GM12878 (cell line): ENCODE measurements at regions not wholly inside any gene's neighbourhood (a gene's known extent, or its start where the extent isn't known, plus 50 kb on each side); places are given as distances from the start of the nearest gene placed in this dataset.

Source experiments
- ATAC-seq: fragments of 200-7000 bp; cut with Tn5 transposase; 3 replicates; pipeline ENCODE4 v1.9.1; 2020; ENCODE audit warnings: mild to moderate bottlenecking, moderate library complexity
- BruUV-seq: library from RNA; stranded (reverse); fragments of 400-500 nt; replicated peaks from 2 replicates; lab custom pipeline; 2021; lab: Mats Ljungman, UMichigan
- CTCF ChIA-PET: fragments of 300-600 bp; sonication (Branson Sonifier 250); formaldehyde crosslinking; extraction: SDS; loops from one replicate; lab custom pipeline; 2021; ENCODE audit warnings: inconsistent platforms; lab: Yijun Ruan, JAX
- POLR2A ChIA-PET: fragments of 350-600 bp; formaldehyde crosslinking; extraction: SDS; loops from one replicate; lab custom pipeline; 2021; ENCODE audit warnings: inconsistent platforms; lab: Charles Lee
- RAD21 ChIA-PET: fragments of 300-600 bp; sonication (Branson Sonifier 250); formaldehyde crosslinking; loops from one replicate; lab custom pipeline; 2023; ENCODE audit warnings: antibody characterized with exemption; ENCODE audit not compliant: unreplicated experiment; lab: Charles Lee
- SMC1A ChIA-PET: fragments of 300-600 bp; sonication (Branson Sonifier 250); formaldehyde crosslinking; loops from one replicate; lab custom pipeline; 2023; ENCODE audit not compliant: unreplicated experiment, uncharacterized antibody; lab: Charles Lee
- DNase-seq: peaks from one replicate; pipeline ENCODE4 v3.0.0-alpha.2; 2011; ENCODE audit warnings: low read depth, low spot score
- FAIRE-seq: peaks from 3 replicates; lab custom pipeline; 2011; peaks lifted over from hg19 to GRCh38; lab: Jason Lieb, UNC
- H2AFZ ChIP-seq: 2 replicates; pipeline ENCODE4 v1.6.0; 2011; ENCODE audit warnings: low read depth, low read length, control low read depth; ENCODE audit not compliant: control insufficient read depth
- H3K27ac ChIP-seq: 2 replicates; pipeline ENCODE4 v1.5.1; 2011; ENCODE audit warnings: control low read depth; ENCODE audit not compliant: control insufficient read depth, insufficient read depth
- H3K27me3 ChIP-seq, 2 experiments: replicated peaks in 1 of 2; 2 replicates each; pipeline versions ENCODE4 v1.6.0 to v1.6.1; 2011; ENCODE audit warnings: low read length in 1 of 2; ENCODE audit not compliant: control insufficient read depth in 2 of 2, insufficient read depth in 2 of 2
- H3K36me3 ChIP-seq, 2 experiments: 2 replicates each; pipeline ENCODE4 v1.5.1; 2011; ENCODE audit warnings: low read length in 1 of 2; ENCODE audit not compliant: control insufficient read depth in 2 of 2, insufficient read depth in 2 of 2
- H3K4me1 ChIP-seq: 2 replicates; pipeline ENCODE4 v1.6.1; 2011; ENCODE audit warnings: mild to moderate bottlenecking, low read length, moderate library complexity, mixed read lengths; ENCODE audit not compliant: control insufficient read depth, insufficient read depth
- H3K4me2 ChIP-seq: 2 replicates; pipeline ENCODE4 v1.6.0; 2011; ENCODE audit warnings: control low read depth; ENCODE audit not compliant: control insufficient read depth, insufficient read depth
- H3K4me3 ChIP-seq: fragments of 200-600 bp; sonication (generic); 2 replicates; pipeline ENCODE4 v1.5.1; 2016
- H3K79me2 ChIP-seq: 2 replicates; pipeline ENCODE4 v1.6.0; 2011; ENCODE audit warnings: low read length; ENCODE audit not compliant: control insufficient read depth, insufficient read depth
- H3K9ac ChIP-seq: 2 replicates; pipeline ENCODE4 v1.8.0; 2011; ENCODE audit warnings: low read length, control low read depth, mixed read lengths; ENCODE audit not compliant: control insufficient read depth, insufficient read depth
- H3K9me3 ChIP-seq: replicated peaks from 3 replicates; pipeline ENCODE4 v1.5.1; 2011; ENCODE audit warnings: mild to moderate bottlenecking, low read length; ENCODE audit not compliant: control insufficient read depth, insufficient read depth
- H4K20me1 ChIP-seq: 2 replicates; pipeline ENCODE4 v1.6.0; 2011; ENCODE audit not compliant: control insufficient read depth, insufficient read depth
- ATF7 ChIP-seq: fragments of 450-650 bp; IDR thresholded peaks from 2 replicates; pipeline ENCODE4 v1.6.1; 2016; ENCODE audit warnings: low read depth, mild to moderate bottlenecking
- CBX5 ChIP-seq: sonication (generic); IDR thresholded peaks from 2 replicates; pipeline ENCODE4 v1.6.1; 2016; ENCODE audit warnings: low read depth, moderate library complexity, mild to moderate bottlenecking, inconsistent platforms
- CHD1 ChIP-seq: IDR thresholded peaks from 2 replicates; pipeline ENCODE4 v1.6.1; 2012; ENCODE audit warnings: low read depth, low read length, improper control_type of control experiment
- EGR1 ChIP-seq, 2 experiments: IDR thresholded peaks; 1 replicate in 1 of 2; 2 replicates in 1 of 2; pipeline ENCODE4 v1.6.1; 2011 to 2012; ENCODE audit warnings: low read depth in 2 of 2, low read length in 2 of 2, borderline replicate concordance in 1 of 2, mild to moderate bottlenecking in 1 of 2, moderate library complexity in 1 of 2
- ETV6 ChIP-seq, 2 experiments: fragments of 450-650 bp in 1 of 2; IDR thresholded peaks in 1 of 2; conservative IDR thresholded peaks in 1 of 2; 2 replicates each; pipeline ENCODE4 v1.6.1; 2014; ENCODE audit warnings: antibody characterized with exemption in 1 of 2, borderline replicate concordance in 1 of 2, low read depth in 1 of 2, mild to moderate bottlenecking in 1 of 2, moderate library complexity in 1 of 2
- HDAC6 ChIP-seq: fragments of 200-600 bp; sonication (generic); IDR thresholded peaks from one replicate; pipeline ENCODE4 v1.8.0; 2017; ENCODE audit warnings: antibody characterized with exemption; ENCODE audit not compliant: unreplicated experiment
- IKZF1 ChIP-seq: fragments of 450-650 bp; conservative IDR thresholded peaks from 2 replicates; pipeline ENCODE4 v1.6.1; 2017; ENCODE audit warnings: antibody characterized with exemption, mild to moderate bottlenecking
- MTA2 ChIP-seq: fragments of 450-650 bp; IDR thresholded peaks from 2 replicates; pipeline ENCODE4 v1.6.1; 2016; ENCODE audit warnings: low read depth, mild to moderate bottlenecking, moderate library complexity
- STAT3 ChIP-seq: IDR thresholded peaks from 2 replicates; pipeline ENCODE4 v1.6.1; 2011; ENCODE audit warnings: low read depth, low read length, improper control_type of control experiment
- WGBS: methylation state at CpG from one replicate; pipeline ENCODE4 v1.1.6; 2016; ENCODE audit warnings: low lambda C conversion rate; ENCODE audit not compliant: insufficient replicate concordance, insufficient coverage; ENCODE audit errors: missing lambda C conversion rate; 5-methylcytosine and 5-hydroxymethylcytosine counted together
- in situ Hi-C: fragments of 300-500 bp; cut with MboI; formaldehyde crosslinking; loops from 9 replicates; pipeline ENCODE4 v1.14.3; 2018; ENCODE audit warnings: mixed read lengths
- intact Hi-C: fragments of 100-400 bp; cut with micrococcal nuclease; formaldehyde crosslinking; loops from one replicate; pipeline ENCODE4 v1.14.2; 2022; ENCODE audit not compliant: unreplicated experiment
- TF ChIP-seq, protein P1 (sequence below): fragments of 450-650 bp; IDR thresholded peaks from 2 replicates; pipeline ENCODE4 v1.6.1; 2016; ENCODE audit warnings: mild to moderate bottlenecking

DNA sequence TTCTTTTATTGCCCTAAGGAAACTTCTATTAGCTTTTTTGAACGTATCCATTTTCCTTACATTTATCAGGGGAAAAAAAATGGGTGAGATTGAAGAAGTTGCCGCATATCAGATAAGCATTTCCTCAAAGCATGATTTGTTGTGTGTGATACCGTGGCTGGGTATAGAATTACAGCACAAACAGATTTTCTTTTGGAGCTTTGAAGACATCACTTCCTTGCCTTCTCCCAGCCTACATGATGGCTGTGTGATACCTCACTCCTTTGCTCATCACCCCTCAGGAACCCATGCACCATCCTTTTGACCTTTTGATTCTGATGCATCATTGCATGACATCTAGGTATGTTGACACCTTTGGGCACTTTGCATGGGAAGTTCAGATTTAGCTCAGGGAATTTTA lies 1155.3 kb downstream of the BRD1 start:
- FAIRE-seq (no peak), DNase-seq (no peak), ATAC-seq (no peak)
- H3K79me2 ChIP-seq, result no peaks in the 10 kb centered on the region
- H2AFZ ChIP-seq, result no peak overlapping the region
- H3K9me3 ChIP-seq, result no peaks in the 10 kb centered on the region; the same call in 2 of the 3 replicates
- WGBS, result 42% methylated on average over 3 of the region's 3 CpGs
- H3K27ac ChIP-seq, result no peak overlapping the region
- H3K36me3 ChIP-seq, result no peaks in the 10 kb centered on the region
- no peaks in the 10 kb centered on the region for H3K27me3 ChIP-seq
- BruUV-seq, result no TSS peak
- in situ Hi-C loops, result no loop called here
- H3K4me3 ChIP-seq, result no peak overlapping the region
- CTCF ChIA-PET, result no interaction called here
- H3K4me2 ChIP-seq, result no peak overlapping the region
- H3K9ac ChIP-seq, result no peak overlapping the region
- SMC1A ChIA-PET, result no interaction called here
- intact Hi-C loops, result no loop called here
- TF ChIP-seq IKZF1 (no peak), EGR1 (IDR thresholded peaks at IDR 0.05; ENCODE audit: borderline replicate concordance in 1 of 2, low read depth in 2 of 2, low read length in 2 of 2) (no peak), ETV6 (conservative IDR thresholded peaks at IDR 0.05 in 1 of 2, IDR thresholded peaks at IDR 0.05 in 1 of 2; ENCODE audit: borderline replicate concordance in 1 of 2, low read depth in 1 of 2) (no peak), STAT3 (no peak), HDAC6 (no peak), CHD1 (no peak), ATF7 (no peak), CBX5 (no peak), MTA2 (no peak)
- TF ChIP-seq, protein P1, sequence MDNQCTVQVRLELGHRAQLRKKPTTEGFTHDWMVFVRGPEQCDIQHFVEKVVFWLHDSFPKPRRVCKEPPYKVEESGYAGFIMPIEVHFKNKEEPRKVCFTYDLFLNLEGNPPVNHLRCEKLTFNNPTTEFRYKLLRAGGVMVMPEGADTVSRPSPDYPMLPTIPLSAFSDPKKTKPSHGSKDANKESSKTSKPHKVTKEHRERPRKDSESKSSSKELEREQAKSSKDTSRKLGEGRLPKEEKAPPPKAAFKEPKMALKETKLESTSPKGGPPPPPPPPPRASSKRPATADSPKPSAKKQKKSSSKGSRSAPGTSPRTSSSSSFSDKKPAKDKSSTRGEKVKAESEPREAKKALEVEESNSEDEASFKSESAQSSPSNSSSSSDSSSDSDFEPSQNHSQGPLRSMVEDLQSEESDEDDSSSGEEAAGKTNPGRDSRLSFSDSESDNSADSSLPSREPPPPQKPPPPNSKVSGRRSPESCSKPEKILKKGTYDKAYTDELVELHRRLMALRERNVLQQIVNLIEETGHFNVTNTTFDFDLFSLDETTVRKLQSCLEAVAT, result no peak
- H4K20me1 ChIP-seq, result no peaks in the 10 kb centered on the region
- RAD21 ChIA-PET, result no interaction called here
- no peaks in the 10 kb centered on the region for H3K4me1 ChIP-seq
- POLR2A ChIA-PET, result no interaction called here
